ENCODE measurements at regions not wholly inside any gene's neighbourhood (a gene's known extent, or its start where the extent isn't known, plus 50 kb on each side); places are given as distances from the start of the nearest gene placed in this dataset.
A peak's percentile ranks its signal among the peaks of the same experiment; 100 is the strongest.
"Not testable (repeated sequence)": the region's sequence is repeated elsewhere in the genome, so short reads cannot be mapped to it uniquely, and the experiment has no call there.

DNA sequence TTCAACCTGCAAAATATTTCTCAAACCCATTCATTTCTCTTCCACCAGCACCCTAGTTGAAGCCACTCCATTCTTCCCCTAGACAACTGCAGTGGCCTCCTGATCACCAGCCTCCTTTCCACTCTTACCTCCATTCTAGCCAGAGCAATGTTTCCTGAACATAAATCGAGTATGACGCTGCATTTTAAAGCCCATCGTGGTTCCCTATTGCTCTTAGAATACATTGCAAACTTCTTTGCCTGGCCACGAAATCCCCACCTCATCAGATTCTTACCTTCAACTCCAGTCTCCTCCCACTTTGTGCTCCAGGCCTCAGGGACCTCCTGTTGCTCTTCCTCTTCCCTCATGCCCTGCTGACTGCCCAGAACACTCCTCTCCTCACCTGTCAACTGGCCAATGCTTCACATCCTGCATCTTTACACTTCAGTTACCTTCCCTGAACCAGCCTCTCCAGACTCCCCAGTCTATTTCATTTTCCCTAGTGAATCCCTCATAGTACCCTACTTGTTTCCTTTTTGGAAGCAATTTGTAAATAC lies 176.5 kb upstream of the CTAGE1 start:
- TF ChIP-seq, protein P1, sequence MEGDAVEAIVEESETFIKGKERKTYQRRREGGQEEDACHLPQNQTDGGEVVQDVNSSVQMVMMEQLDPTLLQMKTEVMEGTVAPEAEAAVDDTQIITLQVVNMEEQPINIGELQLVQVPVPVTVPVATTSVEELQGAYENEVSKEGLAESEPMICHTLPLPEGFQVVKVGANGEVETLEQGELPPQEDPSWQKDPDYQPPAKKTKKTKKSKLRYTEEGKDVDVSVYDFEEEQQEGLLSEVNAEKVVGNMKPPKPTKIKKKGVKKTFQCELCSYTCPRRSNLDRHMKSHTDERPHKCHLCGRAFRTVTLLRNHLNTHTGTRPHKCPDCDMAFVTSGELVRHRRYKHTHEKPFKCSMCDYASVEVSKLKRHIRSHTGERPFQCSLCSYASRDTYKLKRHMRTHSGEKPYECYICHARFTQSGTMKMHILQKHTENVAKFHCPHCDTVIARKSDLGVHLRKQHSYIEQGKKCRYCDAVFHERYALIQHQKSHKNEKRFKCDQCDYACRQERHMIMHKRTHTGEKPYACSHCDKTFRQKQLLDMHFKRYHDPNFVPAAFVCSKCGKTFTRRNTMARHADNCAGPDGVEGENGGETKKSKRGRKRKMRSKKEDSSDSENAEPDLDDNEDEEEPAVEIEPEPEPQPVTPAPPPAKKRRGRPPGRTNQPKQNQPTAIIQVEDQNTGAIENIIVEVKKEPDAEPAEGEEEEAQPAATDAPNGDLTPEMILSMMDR (IDR thresholded peaks at IDR 0.05) = no peak
- no peaks in the 10 kb centered on the region for H3K36me3 ChIP-seq
- no peaks in the 10 kb centered on the region for H3K4me1 ChIP-seq
- ATAC-seq = no peak
- FAIRE-seq = no peak
- DNase-seq = no peak
- H3K27me3 ChIP-seq = no peaks in the 10 kb centered on the region
- H3K4me3 ChIP-seq = no peak overlapping the region
- no peak overlapping the region for H3K27ac ChIP-seq
- 80 to 83% methylated on average over 4 of the region's 4 CpGs for WGBS, 2 donors
- intact Hi-C loops (cut with DNase I) = no loop called here
- no peaks in the 10 kb centered on the region for H3K9me3 ChIP-seq

DNA sequence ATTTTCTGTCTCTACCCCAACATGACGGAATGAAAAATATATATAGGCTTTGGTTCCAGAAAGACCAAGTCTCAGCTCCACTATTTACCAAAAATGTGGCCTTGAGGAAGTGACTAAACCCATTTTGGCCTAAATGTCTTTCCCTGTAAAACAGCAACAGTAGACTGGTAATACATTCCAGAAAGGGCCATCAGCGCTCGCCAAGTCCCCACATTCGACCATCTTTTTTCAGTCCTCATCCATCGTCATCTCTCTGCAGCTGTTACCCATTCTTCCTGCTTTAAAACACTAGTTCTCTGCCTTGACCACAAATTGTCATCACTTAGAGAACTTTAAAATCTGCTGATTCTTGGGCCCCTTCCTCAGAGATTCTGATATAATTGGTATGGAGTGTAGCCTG lies 183.8 kb upstream of the CTAGE1 start:
- H3K27me3 ChIP-seq = no peaks in the 10 kb centered on the region
- ATAC-seq (no peak), FAIRE-seq (no peak), DNase-seq (no peak)
- peaks cover 0 to 6% (median 0%) of the 10 kb centered on the region in 3 donors for H3K4me1 ChIP-seq
- H3K4me3 ChIP-seq = no peak overlapping the region
- H3K9me3 ChIP-seq = no peaks in the 10 kb centered on the region
- WGBS, 2 donors = 86 to 90% methylated on average over 5 of the region's 5 CpGs
- TF ChIP-seq, protein P1 (IDR thresholded peaks at IDR 0.05) = no peak
- H3K27ac ChIP-seq = no peak overlapping the region
- intact Hi-C loops (cut with DNase I) = loop anchor here in 1 of 3 donors (10.0 kb wide), 1 partner anchor 93 kb away; no protein-coding TSS in a partner anchor
- H3K36me3 ChIP-seq = no peaks in the 10 kb centered on the region

DNA sequence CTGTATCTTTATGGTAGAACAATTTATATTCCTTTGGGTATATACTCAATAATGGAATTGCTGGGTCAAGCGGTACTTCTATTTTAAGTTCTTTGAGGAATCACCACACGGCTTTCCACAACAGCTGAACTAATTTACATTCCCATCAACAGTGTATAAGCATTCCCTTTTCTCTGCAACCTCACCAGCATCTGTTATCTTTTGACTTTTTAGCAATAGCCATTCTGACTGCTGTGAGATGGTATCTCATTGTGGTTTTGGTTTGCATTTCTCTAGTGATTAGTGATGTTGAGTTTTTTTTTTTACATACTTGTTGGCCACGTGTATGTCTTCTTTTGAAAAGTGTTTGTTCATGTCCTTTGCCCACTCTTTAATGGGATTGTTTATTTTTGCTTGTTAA lies 184.7 kb upstream of the CTAGE1 start:
- FAIRE-seq, DNase-seq, H3K9me3 ChIP-seq, H3K27ac ChIP-seq, H3K36me3 ChIP-seq, H3K4me3 ChIP-seq, H3K27me3 ChIP-seq, H3K4me1 ChIP-seq, ATAC-seq: not testable (repeated sequence)
- 68 to 70% methylated on average over 3 of the region's 3 CpGs for WGBS, 2 donors
- intact Hi-C loops (cut with DNase I) = loop anchor here in 1 of 3 donors (10.0 kb wide), 1 partner anchor 92 kb away; no protein-coding TSS in a partner anchor

DNA sequence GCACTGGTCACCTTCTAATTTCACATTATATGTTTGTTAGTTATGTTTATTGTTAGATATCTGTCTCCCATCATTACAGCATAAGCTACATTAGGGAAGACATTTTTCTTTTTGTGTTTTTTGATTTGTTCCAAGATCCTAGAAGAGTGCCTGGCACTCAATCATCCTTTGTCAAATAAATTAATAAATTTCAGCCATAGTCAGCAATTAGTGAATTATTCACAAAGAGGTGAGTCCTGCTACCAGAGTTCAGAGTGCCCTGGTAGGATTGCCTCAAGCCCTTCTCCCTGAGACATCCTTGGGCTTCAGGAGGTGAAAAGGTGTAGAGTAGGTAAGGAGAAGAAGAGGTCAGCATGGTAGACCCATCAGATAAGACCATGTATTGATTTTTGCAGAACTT lies 186.2 kb upstream of the CTAGE1 start:
- intact Hi-C loops (cut with DNase I) = loop anchor here in 1 of 3 donors (10.0 kb wide), 1 partner anchor 91 kb away; no protein-coding TSS in a partner anchor
- no peaks in the 10 kb centered on the region for H3K36me3 ChIP-seq
- H3K27ac ChIP-seq = peak overlapping the region in 2 of 4 donors; percentile 51 to 69

DNA sequence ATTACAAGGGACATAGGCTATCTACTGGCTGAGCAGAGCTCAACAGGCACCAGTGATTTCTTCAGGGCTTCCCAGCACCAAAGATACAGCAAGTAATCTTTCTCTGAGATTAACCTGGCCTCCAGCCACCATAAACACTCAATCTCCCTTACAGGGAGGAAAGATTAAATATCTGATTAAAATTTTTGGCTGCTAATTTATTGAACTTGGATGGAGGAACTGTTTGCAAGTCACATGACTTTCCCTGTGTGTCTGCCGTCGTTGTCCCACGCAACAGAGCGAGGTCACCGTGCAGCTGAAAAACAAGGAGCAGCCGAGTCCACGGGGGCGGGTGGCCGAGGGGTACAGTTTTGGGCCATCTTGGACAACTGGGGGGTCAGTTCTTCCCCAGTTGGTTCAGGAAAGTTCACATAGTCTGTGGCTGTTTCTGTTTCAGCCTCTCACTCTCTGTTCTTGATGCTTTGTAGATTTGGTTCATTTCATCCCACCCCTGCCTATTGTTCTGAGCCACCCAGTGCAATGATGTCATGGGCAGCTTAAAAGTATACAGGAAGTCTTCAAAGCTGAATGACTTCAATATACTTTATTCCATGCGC lies 186.8 kb upstream of the CTAGE1 start:
- Histone ChIP-seq H3K9me3 (no peaks in the 10 kb centered on the region), H3K4me3 (peak overlapping the region in 1 of 4 donors; percentile 12), H3K36me3 (no peaks in the 10 kb centered on the region), H3K27ac (peak overlapping the region; percentile 39 to 69 (median 52)), H3K27me3 (no peaks in the 10 kb centered on the region), H3K4me1 (peaks cover 0 to 6% (median 0%) of the 10 kb centered on the region in 3 donors)
- intact Hi-C loops (cut with DNase I) = loop anchor here in 1 of 3 donors (10.0 kb wide), 1 partner anchor 90 kb away; no protein-coding TSS in a partner anchor
- FAIRE-seq = no peak
- TF ChIP-seq, protein P1 (IDR thresholded peaks at IDR 0.05) = no peak
- peak; percentile 64 to 80 (median 72) for ATAC-seq
- DNase-seq = peak; percentile 15 to 62 (median 36)
- WGBS, 2 donors = 25 to 37% methylated on average over 10 of the region's 10 CpGs

More for the DNA sequence above, 186.2 kb upstream of the CTAGE1 start:
- Histone ChIP-seq H3K9me3 (no peaks in the 10 kb centered on the region), H3K4me3 (no peak overlapping the region), H3K27me3 (no peaks in the 10 kb centered on the region), H3K4me1 (peaks cover 0 to 6% (median 0%) of the 10 kb centered on the region in 3 donors)
- FAIRE-seq (no peak), DNase-seq (no peak), ATAC-seq (peak in 1 of 4 donors; percentile 9)
- TF ChIP-seq, protein P1 (IDR thresholded peaks at IDR 0.05) = no peak
